Esophagus muscularis mucosa (tissue), 4 donors: ENCODE measurements at regions not wholly inside any gene's neighbourhood (a gene's known extent, or its start where the extent isn't known, plus 50 kb on each side); places are given as distances from the start of the nearest gene placed in this dataset.

ENCODE experiments used
- CTCF ChIP-seq, 3 experiments: fragments of 200-600 bp in 2 of 3; fragments of 450-650 bp in 1 of 3; sonication (generic) in 2 of 3; IDR thresholded peaks; one replicate each; pipeline ENCODE4 v1.5.1; 2017 to 2019; ENCODE audit warnings: antibody characterized with exemption in 3 of 3, mild to moderate bottlenecking in 2 of 3, moderate library complexity in 1 of 3
- EP300 ChIP-seq: sonication (generic); formaldehyde crosslinking; IDR thresholded peaks from one replicate; pipeline ENCODE4 v1.6.1; 2017; ENCODE audit warnings: antibody characterized with exemption
- POLR2A ChIP-seq: fragments of 450-650 bp; IDR thresholded peaks from one replicate; pipeline ENCODE4 v1.6.1; 2017; ENCODE audit warnings: antibody characterized with exemption, moderate library complexity, mild to moderate bottlenecking, low read depth
- POLR2AphosphoS5 ChIP-seq, 2 donors: sonication (generic); formaldehyde crosslinking; IDR thresholded peaks; one replicate each; pipeline ENCODE4 v1.6.1; 2017; ENCODE audit warnings: antibody characterized with exemption in 2 of 2

GRCh38 chr3:44036850-44037249, 204.8 kb upstream of the TOPAZ1 start:
- TF ChIP-seq POLR2A, result no peak
- no peak for TF ChIP-seq CTCF (IDR thresholded peaks at IDR 0.05)
- no peak for TF ChIP-seq POLR2AphosphoS5 (IDR thresholded peaks at IDR 0.05)
- no peak for TF ChIP-seq EP300
